ENCODE measurements at regions not wholly inside any gene's neighbourhood (a gene's known extent, or its start where the extent isn't known, plus 50 kb on each side); places are given as distances from the start of the nearest gene placed in this dataset.

- no peak for DNase-seq (ENCODE audit: low read depth)
- no peak for TF ChIP-seq CTCF (IDR thresholded peaks at IDR 0.05; ENCODE audit: low read depth, low read length)
- no peak for TF ChIP-seq MYC (IDR thresholded peaks at IDR 0.05; ENCODE audit: low read depth, low read length)
- no peak for TF ChIP-seq MAX (IDR thresholded peaks at IDR 0.05; ENCODE audit: low read depth, low read length)
- no peak for TF ChIP-seq POLR2A (IDR thresholded peaks at IDR 0.05; ENCODE audit: extremely low read depth, insufficient read length)
- no peak overlapping the region for H3K4me3 ChIP-seq (ENCODE audit: low read depth, low read length)
Observed at GRCh38 chr3:174532216-174532615, 326.9 kb upstream of the NAALADL2 start.

- TF ChIP-seq MYC (IDR thresholded peaks at IDR 0.05; ENCODE audit: low read depth, low read length) (no peak), CTCF (IDR thresholded peaks at IDR 0.05; ENCODE audit: low read depth, low read length) (no peak), MAX (IDR thresholded peaks at IDR 0.05; ENCODE audit: low read depth, low read length) (no peak), POLR2A (IDR thresholded peaks at IDR 0.05; ENCODE audit: extremely low read depth, insufficient read length) (no peak)
- no peak for DNase-seq (ENCODE audit: low read depth)
Observed at GRCh38 chr3:174532776-174533175, 326.4 kb upstream of the NAALADL2 start.

GRCh38 chr3:174533286-174533685 lies 325.8 kb upstream of the NAALADL2 start:
- no peak overlapping the region for H3K4me3 ChIP-seq (ENCODE audit: low read depth, low read length)
- no peak for DNase-seq (ENCODE audit: low read depth)
- TF ChIP-seq CTCF (IDR thresholded peaks at IDR 0.05; ENCODE audit: low read depth, low read length) (no peak), MYC (IDR thresholded peaks at IDR 0.05; ENCODE audit: low read depth, low read length) (no peak), POLR2A (IDR thresholded peaks at IDR 0.05; ENCODE audit: extremely low read depth, insufficient read length) (no peak), MAX (IDR thresholded peaks at IDR 0.05; ENCODE audit: low read depth, low read length) (no peak)

More at GRCh38 chr3:174532776-174533175, 326.4 kb upstream of the NAALADL2 start:
- H3K4me3 ChIP-seq (ENCODE audit: low read depth, low read length): no peak overlapping the region

- no peak for DNase-seq (ENCODE audit: low read depth)
- TF ChIP-seq MYC (IDR thresholded peaks at IDR 0.05; ENCODE audit: low read depth, low read length) (no peak), POLR2A (IDR thresholded peaks at IDR 0.05; ENCODE audit: extremely low read depth, insufficient read length) (no peak), MAX (IDR thresholded peaks at IDR 0.05; ENCODE audit: low read depth, low read length) (no peak), CTCF (IDR thresholded peaks at IDR 0.05; ENCODE audit: low read depth, low read length) (no peak)
Observed at GRCh38 chr3:174536319-174536718, 322.8 kb upstream of the NAALADL2 start.

GRCh38 chr3:174538151-174538550 lies 321.0 kb upstream of the NAALADL2 start:
- H3K4me3 ChIP-seq (ENCODE audit: low read depth, low read length): no peak overlapping the region
- DNase-seq (ENCODE audit: low read depth): no peak
- TF ChIP-seq MYC (IDR thresholded peaks at IDR 0.05; ENCODE audit: low read depth, low read length) (no peak), CTCF (IDR thresholded peaks at IDR 0.05; ENCODE audit: low read depth, low read length) (no peak), POLR2A (IDR thresholded peaks at IDR 0.05; ENCODE audit: extremely low read depth, insufficient read length) (no peak), MAX (IDR thresholded peaks at IDR 0.05; ENCODE audit: low read depth, low read length) (no peak)

More at GRCh38 chr3:174536319-174536718, 322.8 kb upstream of the NAALADL2 start:
- no peak overlapping the region for H3K4me3 ChIP-seq (ENCODE audit: low read depth, low read length)

Measured in NB4 (cell line).